NCI-H345 treated with DMSO at 0.1 percent for 48 hours (cell line): ENCODE measurements at regions not wholly inside any gene's neighbourhood (a gene's known extent, or its start where the extent isn't known, plus 50 kb on each side); places are given as distances from the start of the nearest gene placed in this dataset.
A peak's percentile ranks its signal among the peaks of the same experiment; 100 is the strongest.

Source experiments
- DNase-seq: peaks from one replicate; lab custom pipeline; 2025; ENCODE audit not compliant: unreplicated experiment; lab: John Stamatoyannopoulos, UW

GRCh38 chr11:92812841-92813240 is 156.6 kb upstream of the MTNR1B start:
- no peak for DNase-seq

DNA sequence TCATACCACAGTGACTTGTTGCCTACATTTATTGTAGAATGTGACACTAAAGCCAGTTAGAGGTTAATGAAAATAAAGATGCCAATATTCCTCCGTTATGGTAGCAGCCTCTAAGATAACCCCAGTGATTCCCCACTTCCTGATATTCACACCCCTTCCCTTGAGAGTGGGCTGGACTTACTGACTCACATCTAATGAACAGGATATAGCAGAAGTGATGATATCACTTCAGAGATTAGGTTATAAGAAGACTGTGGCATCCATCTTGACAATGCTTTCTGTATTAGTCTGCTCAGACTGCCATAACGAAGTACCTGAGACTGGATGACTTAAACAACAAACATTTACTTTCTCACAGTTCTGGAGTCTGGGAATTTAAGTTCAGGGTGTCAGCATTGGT is 149.6 kb upstream of the MTNR1B start:
- DNase-seq, result no peak

DNA sequence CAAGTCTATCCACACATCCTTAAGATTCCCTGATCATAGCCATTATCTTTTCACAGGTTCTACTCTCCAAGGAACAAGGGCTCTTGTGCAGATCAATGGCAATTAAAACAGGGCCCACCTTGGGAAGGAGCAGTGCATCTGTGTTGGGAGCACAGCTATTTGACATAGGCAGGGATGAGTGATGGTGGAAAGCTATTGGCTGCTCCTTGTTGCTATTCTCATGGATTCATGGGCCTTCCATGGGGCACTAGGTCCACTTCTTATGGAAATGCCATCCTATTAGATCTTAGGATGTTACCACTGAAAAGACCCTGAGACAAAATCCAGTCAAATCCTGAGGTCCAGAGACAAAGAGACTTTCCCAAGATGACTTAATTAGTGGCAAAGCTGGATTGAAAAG is 148.6 kb upstream of the MTNR1B start:
- DNase-seq, result no peak

DNA sequence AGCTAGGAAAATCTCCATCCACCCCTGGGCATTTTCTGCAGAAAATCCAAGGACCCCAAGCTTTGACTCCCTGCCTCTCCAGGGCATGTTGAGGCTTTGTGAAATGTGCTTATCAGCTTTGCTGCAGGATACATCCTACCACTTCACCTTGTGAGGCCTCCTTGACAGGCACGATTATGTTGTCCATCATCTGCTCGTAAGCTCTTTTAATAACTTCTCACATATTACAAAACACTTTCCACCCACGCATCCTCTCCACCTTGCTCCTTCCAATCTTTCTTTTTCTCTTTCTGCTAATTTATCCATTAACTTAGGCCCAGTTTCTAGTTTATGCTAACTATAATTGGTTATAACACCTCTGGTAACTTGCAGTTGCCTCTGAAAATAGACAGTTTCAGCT is 147.0 kb upstream of the MTNR1B start:
- DNase-seq, result no peak

DNA sequence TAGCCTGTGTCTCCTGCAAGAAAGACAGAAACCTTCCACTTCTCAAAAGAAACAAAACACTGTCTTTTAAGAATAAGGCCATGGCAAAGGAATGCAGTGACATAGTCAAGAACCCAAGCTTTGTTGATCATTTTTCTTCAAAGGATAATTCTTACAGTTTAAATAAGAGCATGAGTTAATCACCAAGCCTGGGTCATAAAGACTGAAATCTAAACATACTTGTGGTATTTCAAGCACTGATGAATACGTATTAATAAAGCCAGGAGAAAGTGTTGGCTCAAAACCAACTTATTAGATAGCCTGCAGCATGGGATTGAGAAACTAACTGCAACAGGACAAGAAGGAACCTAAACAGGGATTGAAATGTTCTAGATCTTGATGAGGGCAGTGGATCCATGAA is 143.3 kb upstream of the MTNR1B start:
- DNase-seq, result no peak

DNA sequence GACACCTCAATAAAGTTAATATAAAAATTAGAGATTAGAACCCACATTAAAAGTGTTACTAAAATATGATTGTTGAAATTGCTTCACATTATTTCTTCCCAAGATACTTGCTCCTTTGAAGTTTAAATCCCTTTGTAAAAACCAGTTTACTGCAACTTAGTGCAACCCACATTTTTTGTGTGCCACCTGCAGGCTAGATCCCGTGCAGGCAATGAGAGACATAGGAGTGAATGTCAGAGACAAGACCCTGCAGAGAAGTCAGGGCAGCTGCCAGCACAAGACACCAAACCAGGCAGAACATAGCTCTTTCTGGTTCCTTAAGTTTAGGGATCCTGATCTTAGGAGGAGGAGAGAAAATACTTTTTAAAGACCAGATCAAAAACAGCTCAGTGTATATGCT is 142.8 kb upstream of the MTNR1B start:
- DNase-seq, result no peak

DNA sequence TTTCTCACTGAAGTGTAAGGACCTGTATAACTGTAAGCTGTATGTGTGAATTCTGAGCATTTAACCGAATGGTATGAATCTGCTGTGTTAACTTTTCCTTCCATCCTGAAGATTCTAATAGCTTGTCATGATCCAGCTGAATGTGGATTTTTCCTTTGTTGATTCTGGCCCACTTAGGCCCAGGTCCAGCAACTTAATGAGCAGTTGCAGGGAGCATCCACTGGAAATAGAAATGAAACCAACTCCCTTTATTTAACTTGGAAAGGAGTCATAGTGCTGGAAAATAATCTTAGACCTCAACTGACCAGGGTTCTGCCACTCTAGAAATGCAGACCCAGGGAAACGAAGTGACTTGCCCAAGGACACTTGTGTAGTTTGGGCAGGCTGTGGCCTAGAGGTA is 142.3 kb upstream of the MTNR1B start:
- no peak for DNase-seq

- no peak for DNase-seq
These were observed 140.9 kb upstream of the MTNR1B start for GRCh38 chr11:92828556-92828955.

DNA sequence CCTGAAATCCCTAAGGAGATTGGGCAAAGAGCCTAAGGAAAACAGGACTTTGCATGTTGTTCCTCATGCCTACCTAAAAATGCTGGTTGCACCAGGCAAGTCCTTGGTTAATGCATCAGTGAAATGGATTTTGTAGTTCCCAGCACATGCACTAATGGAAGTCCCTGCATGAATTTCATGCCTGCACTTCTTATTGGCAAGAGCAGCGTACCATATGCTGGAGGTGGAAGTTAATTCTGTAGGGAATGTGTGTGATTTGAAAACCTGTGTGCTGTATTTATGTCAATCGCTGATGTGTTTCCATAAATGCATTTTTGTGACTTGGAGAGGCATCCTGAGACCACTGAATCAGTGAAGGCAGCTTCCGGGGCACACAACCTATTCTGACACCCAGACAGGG is 140.3 kb upstream of the MTNR1B start:
- DNase-seq, result no peak

GRCh38 chr11:92829671-92830070 is 139.8 kb upstream of the MTNR1B start:
- no peak for DNase-seq

DNA sequence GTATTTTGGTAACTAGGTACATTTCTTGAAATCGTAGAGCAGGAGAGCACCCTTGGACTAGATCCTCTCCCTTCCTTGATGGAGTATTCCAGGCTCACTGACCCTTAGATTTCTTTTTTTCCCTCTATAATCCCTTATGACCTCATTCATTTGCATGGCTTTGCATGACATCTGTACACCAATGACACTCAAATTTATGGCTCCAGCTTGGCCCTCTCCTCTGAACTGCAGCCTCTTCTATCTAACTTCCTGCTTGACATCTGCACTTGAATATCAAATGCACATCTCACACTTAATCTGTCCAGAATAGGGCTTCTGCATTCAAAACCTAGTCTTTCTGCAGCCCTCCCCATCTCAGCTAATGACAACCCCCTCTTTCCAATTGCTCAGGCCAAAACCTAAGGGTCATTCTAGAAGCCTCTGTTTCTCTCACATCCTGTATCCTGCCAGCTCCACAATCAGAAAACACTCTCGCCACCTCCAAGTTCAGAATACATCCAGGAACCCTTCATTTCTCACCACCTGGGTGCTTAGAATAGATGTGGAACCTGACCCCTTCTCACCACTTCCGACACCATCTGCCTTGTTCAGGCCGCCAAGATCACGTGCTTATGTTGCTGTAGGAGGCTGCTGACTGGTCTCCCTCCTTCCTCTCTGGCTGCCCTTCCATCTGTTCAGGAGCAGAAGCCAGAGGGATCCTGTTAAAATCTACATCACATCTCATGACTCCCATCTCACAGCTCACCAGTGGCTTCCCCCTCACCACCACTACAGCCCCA is 138.9 kb upstream of the MTNR1B start:
- no peak for DNase-seq

- DNase-seq, result no peak
These were observed 135.0 kb upstream of the MTNR1B start for GRCh38 chr11:92834296-92835020.

DNA sequence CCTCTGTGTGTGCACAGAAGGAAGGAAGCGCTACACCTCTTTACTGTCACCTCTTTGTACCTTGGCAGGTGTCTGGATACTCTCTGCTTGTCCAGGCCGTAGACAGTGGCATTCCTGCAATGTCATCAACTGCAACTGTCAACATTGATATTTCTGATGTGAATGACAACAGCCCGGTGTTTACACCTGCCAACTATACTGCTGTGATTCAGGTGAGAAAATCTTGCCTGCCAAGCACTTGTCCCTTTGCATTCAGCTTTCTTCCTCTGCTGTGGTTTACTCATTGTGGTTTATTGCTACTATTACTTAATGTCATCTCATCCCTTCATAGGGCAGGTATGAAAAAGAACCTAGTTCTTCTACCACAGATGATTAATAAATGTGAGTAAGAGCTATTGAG is 131.9 kb upstream of the MTNR1B start:
- peak; percentile 38 for DNase-seq

GRCh38 chr11:92838759-92839310 is 130.6 kb upstream of the MTNR1B start:
- DNase-seq, result peak; percentile 96

- DNase-seq, result peak; percentile 73
These were observed 130.0 kb upstream of the MTNR1B start for GRCh38 chr11:92839450-92839849.

- DNase-seq, result peak; percentile 49
These were observed 127.7 kb upstream of the MTNR1B start for GRCh38 chr11:92841719-92842118.

DNA sequence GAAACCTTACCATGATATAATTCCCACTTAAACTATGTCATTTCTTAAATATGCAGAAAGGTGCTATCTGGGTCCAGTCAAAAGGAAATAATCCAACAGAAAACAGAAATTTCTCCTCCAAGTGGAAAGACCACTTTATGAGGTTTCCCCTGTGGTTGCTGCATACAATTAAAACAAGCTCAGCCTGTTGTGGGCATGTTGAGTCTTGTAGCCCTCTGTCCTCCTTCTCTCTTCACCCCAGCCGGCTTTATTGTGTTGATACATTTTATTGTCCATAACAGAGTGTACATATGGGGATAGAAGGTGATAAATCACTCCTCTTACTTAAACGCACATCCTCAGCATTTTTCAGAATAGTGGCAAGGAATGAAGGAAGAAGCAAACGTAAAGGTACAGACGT is 126.0 kb upstream of the MTNR1B start:
- DNase-seq, result peak; percentile 87

GRCh38 chr11:92844197-92844596 is 125.3 kb upstream of the MTNR1B start:
- no peak for DNase-seq

- no peak for DNase-seq
These were observed 124.1 kb upstream of the MTNR1B start for GRCh38 chr11:92845390-92845789.

DNA sequence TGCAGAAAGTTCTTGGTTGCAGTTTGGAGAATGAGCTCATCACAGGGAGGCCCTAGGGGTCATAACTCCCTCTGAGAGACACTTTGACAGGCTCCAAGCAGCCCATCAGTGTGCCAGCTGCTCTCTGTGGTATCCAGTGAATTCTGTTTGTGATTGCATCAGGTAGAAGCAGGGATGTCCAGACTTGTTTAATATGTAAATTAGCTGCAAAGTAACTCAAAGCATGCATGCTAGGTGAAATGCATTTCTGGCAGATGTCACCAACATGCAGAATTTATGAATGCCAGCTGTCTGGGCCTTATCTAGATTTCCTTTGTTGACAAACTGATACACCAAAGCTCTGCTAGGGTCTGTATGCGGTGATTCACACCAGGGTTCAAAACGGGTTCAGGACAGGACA is 123.6 kb upstream of the MTNR1B start:
- DNase-seq, result peak; percentile 40

DNA sequence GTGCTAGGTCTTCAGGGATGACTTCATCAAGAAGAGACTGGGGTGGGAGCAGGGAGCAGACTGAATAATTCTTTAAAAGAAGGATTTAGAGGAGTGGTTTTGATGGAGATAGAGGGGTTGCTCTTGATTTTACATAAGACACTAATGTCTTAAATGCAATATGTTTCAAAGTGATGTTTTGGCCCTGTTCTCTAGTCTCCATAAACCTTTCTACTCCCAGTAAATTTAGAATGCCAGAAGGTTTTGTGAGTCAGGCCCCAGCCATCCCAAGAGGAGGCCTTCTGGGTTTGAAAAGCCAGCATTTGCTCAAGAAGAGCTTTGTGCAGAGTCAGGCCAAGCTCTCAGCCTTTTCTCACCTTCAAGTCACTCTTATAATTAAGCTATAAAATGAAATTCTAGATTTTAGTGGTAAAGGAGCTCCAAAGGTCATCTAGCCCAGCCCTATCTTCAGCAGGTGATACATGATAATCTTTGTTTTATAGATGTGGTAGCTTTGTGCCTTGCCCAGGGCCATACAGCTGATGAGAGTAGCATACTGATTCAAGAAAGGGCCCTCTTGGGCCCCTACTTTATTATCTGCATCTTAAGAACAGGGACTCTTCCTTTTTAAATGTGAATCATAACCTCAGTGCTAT is 122.8 kb upstream of the MTNR1B start:
- DNase-seq, result no peak

GRCh38 chr11:92848578-92848977 is 120.9 kb upstream of the MTNR1B start:
- no peak for DNase-seq
